PC-9 (cell line): ENCODE measurements at regions not wholly inside any gene's neighbourhood (a gene's known extent, or its start where the extent isn't known, plus 50 kb on each side); places are given as distances from the start of the nearest gene placed in this dataset.

ENCODE experiments used
- EZH2 ChIP-seq: fragments of 200-600 bp; sonication (generic); IDR thresholded peaks from 2 replicates; pipeline ENCODE4 v1.8.0; 2017; ENCODE audit warnings: antibody characterized with exemption, low read depth
- TF ChIP-seq, protein P1 (sequence below): fragments of 200-600 bp; sonication (generic); conservative IDR thresholded peaks from 2 replicates; pipeline ENCODE4 v1.6.1; 2017; ENCODE audit warnings: mixed run types, antibody characterized with exemption, mild to moderate bottlenecking, moderate library complexity

DNA sequence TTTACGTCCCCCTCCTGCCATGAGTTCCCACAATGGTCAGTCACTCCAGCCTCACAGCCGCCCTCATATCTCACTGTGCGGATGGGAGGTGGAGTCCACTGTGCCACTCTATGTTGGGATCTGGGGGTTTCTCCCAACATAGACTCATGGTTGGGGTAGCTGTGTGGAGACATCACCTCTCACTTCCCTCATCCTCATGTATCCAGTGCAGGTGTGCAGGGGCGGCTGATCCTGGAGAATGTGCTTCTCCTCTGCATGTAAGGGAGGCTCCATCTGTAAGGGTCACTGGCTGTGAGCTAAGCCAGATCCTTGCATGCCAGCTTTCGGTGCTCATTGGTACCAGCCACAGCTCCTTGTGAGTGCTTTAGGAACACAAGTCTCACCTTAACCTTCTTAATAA, 400.8 kb downstream of the CDH26 start:
- no peak for TF ChIP-seq EZH2
- TF ChIP-seq, protein P1, sequence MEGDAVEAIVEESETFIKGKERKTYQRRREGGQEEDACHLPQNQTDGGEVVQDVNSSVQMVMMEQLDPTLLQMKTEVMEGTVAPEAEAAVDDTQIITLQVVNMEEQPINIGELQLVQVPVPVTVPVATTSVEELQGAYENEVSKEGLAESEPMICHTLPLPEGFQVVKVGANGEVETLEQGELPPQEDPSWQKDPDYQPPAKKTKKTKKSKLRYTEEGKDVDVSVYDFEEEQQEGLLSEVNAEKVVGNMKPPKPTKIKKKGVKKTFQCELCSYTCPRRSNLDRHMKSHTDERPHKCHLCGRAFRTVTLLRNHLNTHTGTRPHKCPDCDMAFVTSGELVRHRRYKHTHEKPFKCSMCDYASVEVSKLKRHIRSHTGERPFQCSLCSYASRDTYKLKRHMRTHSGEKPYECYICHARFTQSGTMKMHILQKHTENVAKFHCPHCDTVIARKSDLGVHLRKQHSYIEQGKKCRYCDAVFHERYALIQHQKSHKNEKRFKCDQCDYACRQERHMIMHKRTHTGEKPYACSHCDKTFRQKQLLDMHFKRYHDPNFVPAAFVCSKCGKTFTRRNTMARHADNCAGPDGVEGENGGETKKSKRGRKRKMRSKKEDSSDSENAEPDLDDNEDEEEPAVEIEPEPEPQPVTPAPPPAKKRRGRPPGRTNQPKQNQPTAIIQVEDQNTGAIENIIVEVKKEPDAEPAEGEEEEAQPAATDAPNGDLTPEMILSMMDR: no peak
